ENCODE measurements at regions not wholly inside any gene's neighbourhood (a gene's known extent, or its start where the extent isn't known, plus 50 kb on each side); places are given as distances from the start of the nearest gene placed in this dataset.

DNA sequence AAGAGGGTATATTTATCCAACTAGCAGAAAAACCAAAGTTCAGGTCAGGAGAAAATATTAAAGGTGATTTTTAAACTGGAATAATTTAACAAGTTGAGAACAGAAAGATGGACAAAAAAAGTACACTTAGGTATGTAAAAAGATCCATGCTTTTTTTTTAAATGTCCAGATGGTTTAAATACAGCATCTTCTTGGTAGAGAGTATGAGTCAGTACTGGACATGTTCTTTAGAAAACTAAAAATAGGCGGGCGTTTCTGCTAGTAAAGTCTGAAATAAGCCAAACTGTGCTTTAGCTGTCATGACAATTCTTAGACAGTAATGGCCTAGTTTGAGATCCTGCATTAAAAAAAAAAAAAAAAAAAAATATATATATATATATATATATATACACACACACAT is 255.9 kb upstream of the ST8SIA4 start:
- no peak for ATAC-seq
- no peak for TF ChIP-seq ESRRG (CRISPR knock-in tag; IDR thresholded peaks at IDR 0.05)
- TF ChIP-seq, protein P1, sequence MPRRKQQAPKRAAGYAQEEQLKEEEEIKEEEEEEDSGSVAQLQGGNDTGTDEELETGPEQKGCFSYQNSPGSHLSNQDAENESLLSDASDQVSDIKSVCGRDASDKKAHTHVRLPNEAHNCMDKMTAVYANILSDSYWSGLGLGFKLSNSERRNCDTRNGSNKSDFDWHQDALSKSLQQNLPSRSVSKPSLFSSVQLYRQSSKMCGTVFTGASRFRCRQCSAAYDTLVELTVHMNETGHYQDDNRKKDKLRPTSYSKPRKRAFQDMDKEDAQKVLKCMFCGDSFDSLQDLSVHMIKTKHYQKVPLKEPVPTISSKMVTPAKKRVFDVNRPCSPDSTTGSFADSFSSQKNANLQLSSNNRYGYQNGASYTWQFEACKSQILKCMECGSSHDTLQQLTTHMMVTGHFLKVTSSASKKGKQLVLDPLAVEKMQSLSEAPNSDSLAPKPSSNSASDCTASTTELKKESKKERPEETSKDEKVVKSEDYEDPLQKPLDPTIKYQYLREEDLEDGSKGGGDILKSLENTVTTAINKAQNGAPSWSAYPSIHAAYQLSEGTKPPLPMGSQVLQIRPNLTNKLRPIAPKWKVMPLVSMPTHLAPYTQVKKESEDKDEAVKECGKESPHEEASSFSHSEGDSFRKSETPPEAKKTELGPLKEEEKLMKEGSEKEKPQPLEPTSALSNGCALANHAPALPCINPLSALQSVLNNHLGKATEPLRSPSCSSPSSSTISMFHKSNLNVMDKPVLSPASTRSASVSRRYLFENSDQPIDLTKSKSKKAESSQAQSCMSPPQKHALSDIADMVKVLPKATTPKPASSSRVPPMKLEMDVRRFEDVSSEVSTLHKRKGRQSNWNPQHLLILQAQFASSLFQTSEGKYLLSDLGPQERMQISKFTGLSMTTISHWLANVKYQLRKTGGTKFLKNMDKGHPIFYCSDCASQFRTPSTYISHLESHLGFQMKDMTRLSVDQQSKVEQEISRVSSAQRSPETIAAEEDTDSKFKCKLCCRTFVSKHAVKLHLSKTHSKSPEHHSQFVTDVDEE (CRISPR knock-in tag; IDR thresholded peaks at IDR 0.05), result no peak
- TF ChIP-seq TCF4 (CRISPR knock-in tag; IDR thresholded peaks at IDR 0.05; ENCODE audit: borderline replicate concordance), result no peak
- no peak for TF ChIP-seq ARNTL (CRISPR knock-in tag; IDR thresholded peaks at IDR 0.05; ENCODE audit: borderline replicate concordance, low read depth)
- TF ChIP-seq OSR1 (CRISPR knock-in tag; IDR thresholded peaks at IDR 0.05), result no peak
- TF ChIP-seq PPARA (CRISPR knock-in tag; IDR thresholded peaks at IDR 0.05; ENCODE audit: borderline replicate concordance), result no peak
- TF ChIP-seq, protein P2, sequence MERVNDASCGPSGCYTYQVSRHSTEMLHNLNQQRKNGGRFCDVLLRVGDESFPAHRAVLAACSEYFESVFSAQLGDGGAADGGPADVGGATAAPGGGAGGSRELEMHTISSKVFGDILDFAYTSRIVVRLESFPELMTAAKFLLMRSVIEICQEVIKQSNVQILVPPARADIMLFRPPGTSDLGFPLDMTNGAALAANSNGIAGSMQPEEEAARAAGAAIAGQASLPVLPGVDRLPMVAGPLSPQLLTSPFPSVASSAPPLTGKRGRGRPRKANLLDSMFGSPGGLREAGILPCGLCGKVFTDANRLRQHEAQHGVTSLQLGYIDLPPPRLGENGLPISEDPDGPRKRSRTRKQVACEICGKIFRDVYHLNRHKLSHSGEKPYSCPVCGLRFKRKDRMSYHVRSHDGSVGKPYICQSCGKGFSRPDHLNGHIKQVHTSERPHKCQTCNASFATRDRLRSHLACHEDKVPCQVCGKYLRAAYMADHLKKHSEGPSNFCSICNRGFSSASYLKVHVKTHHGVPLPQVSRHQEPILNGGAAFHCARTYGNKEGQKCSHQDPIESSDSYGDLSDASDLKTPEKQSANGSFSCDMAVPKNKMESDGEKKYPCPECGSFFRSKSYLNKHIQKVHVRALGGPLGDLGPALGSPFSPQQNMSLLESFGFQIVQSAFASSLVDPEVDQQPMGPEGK (CRISPR knock-in tag; IDR thresholded peaks at IDR 0.05; ENCODE audit: borderline replicate concordance), result no peak
- no peak for TF ChIP-seq ISL1 (CRISPR knock-in tag; IDR thresholded peaks at IDR 0.05)
- no peak for TF ChIP-seq GLIS3 (CRISPR knock-in tag; IDR thresholded peaks at IDR 0.05)
- TF ChIP-seq ZNF70 (CRISPR knock-in tag; IDR thresholded peaks at IDR 0.05), result no peak
- TF ChIP-seq SNAI2 (CRISPR knock-in tag; IDR thresholded peaks at IDR 0.05), result no peak
- no peak for TF ChIP-seq ZNF8 (CRISPR knock-in tag; IDR thresholded peaks at IDR 0.05)
- TF ChIP-seq TOX (CRISPR knock-in tag; IDR thresholded peaks at IDR 0.05; ENCODE audit: borderline replicate concordance), result no peak
- no peak for TF ChIP-seq CSDC2 (CRISPR knock-in tag; IDR thresholded peaks at IDR 0.05)
- TF ChIP-seq, protein P3, sequence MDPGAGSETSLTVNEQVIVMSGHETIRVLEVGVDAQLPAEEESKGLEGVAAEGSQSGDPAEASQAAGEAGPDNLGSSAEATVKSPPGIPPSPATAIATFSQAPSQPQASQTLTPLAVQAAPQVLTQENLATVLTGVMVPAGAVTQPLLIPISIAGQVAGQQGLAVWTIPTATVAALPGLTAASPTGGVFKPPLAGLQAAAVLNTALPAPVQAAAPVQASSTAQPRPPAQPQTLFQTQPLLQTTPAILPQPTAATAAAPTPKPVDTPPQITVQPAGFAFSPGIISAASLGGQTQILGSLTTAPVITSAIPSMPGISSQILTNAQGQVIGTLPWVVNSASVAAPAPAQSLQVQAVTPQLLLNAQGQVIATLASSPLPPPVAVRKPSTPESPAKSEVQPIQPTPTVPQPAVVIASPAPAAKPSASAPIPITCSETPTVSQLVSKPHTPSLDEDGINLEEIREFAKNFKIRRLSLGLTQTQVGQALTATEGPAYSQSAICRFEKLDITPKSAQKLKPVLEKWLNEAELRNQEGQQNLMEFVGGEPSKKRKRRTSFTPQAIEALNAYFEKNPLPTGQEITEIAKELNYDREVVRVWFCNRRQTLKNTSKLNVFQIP (CRISPR knock-in tag; IDR thresholded peaks at IDR 0.05; ENCODE audit: borderline replicate concordance, low read depth), result no peak
- TF ChIP-seq, protein P4, sequence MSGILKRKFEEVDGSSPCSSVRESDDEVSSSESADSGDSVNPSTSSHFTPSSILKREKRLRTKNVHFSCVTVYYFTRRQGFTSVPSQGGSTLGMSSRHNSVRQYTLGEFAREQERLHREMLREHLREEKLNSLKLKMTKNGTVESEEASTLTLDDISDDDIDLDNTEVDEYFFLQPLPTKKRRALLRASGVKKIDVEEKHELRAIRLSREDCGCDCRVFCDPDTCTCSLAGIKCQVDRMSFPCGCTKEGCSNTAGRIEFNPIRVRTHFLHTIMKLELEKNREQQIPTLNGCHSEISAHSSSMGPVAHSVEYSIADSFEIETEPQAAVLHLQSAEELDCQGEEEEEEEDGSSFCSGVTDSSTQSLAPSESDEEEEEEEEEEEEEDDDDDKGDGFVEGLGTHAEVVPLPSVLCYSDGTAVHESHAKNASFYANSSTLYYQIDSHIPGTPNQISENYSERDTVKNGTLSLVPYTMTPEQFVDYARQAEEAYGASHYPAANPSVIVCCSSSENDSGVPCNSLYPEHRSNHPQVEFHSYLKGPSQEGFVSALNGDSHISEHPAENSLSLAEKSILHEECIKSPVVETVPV (CRISPR knock-in tag; IDR thresholded peaks at IDR 0.05), result no peak

DNA sequence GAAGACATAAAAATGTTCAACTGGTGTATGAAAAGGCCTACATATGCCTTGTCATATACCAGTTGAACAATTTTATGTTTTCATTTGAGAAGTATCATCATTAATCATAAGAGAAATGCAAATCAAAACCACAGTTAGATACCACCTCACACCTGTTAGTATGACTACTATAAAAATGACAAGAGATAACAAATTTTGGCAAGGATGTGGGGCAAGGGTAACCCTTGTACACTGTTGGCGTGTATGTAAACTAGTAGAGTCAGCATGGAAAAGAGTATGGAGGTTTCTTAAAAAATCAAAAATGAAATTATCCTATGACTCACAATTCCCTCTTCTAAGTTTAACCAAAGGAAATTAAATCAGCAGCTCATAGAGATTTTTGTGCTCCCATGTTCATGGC is 250.4 kb upstream of the ST8SIA4 start:
- TF ChIP-seq ISL1 (CRISPR knock-in tag; IDR thresholded peaks at IDR 0.05), result no peak
- TF ChIP-seq, protein P1 (CRISPR knock-in tag; IDR thresholded peaks at IDR 0.05), result no peak
- TF ChIP-seq GLIS3 (CRISPR knock-in tag; IDR thresholded peaks at IDR 0.05), result no peak
- TF ChIP-seq ZC3H10 (CRISPR knock-in tag; IDR thresholded peaks at IDR 0.05), result no peak
- TF ChIP-seq, protein P4 (CRISPR knock-in tag; IDR thresholded peaks at IDR 0.05), result no peak
- no peak for TF ChIP-seq OSR1 (CRISPR knock-in tag; IDR thresholded peaks at IDR 0.05)
- TF ChIP-seq PPARA (CRISPR knock-in tag; IDR thresholded peaks at IDR 0.05; ENCODE audit: borderline replicate concordance), result no peak
- no peak for TF ChIP-seq ARNTL (CRISPR knock-in tag; IDR thresholded peaks at IDR 0.05; ENCODE audit: borderline replicate concordance, low read depth)
- TF ChIP-seq, protein P5, sequence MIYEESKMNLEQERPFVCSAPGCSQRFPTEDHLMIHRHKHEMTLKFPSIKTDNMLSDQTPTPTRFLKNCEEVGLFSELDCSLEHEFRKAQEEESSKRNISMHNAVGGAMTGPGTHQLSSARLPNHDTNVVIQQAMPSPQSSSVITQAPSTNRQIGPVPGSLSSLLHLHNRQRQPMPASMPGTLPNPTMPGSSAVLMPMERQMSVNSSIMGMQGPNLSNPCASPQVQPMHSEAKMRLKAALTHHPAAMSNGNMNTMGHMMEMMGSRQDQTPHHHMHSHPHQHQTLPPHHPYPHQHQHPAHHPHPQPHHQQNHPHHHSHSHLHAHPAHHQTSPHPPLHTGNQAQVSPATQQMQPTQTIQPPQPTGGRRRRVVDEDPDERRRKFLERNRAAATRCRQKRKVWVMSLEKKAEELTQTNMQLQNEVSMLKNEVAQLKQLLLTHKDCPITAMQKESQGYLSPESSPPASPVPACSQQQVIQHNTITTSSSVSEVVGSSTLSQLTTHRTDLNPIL (CRISPR knock-in tag; IDR thresholded peaks at IDR 0.05; ENCODE audit: low read depth), result no peak
- no peak for TF ChIP-seq SNAI2 (CRISPR knock-in tag; IDR thresholded peaks at IDR 0.05)
- TF ChIP-seq ZNF8 (CRISPR knock-in tag; IDR thresholded peaks at IDR 0.05), result no peak
- no peak for TF ChIP-seq ZNF70 (CRISPR knock-in tag; IDR thresholded peaks at IDR 0.05)
- TF ChIP-seq TCF4 (CRISPR knock-in tag; IDR thresholded peaks at IDR 0.05; ENCODE audit: borderline replicate concordance), result no peak
- no peak for TF ChIP-seq CSDC2 (CRISPR knock-in tag; IDR thresholded peaks at IDR 0.05)
- no peak for TF ChIP-seq ZFP30 (CRISPR knock-in tag; IDR thresholded peaks at IDR 0.05)
- TF ChIP-seq ESRRG (CRISPR knock-in tag; IDR thresholded peaks at IDR 0.05), result no peak
- TF ChIP-seq RARB (CRISPR knock-in tag; IDR thresholded peaks at IDR 0.05), result no peak
- TF ChIP-seq TOX (CRISPR knock-in tag; IDR thresholded peaks at IDR 0.05; ENCODE audit: borderline replicate concordance), result no peak
- TF ChIP-seq, protein P2 (CRISPR knock-in tag; IDR thresholded peaks at IDR 0.05; ENCODE audit: borderline replicate concordance), result no peak
- no peak for TF ChIP-seq ZFP3 (CRISPR knock-in tag; IDR thresholded peaks at IDR 0.05)
- no peak for ATAC-seq
